GM21529 (cell line): ENCODE measurements at regions not wholly inside any gene's neighbourhood (a gene's known extent, or its start where the extent isn't known, plus 50 kb on each side); places are given as distances from the start of the nearest gene placed in this dataset.
"Not testable (repeated sequence)": the region's sequence is repeated elsewhere in the genome, so short reads cannot be mapped to it uniquely, and the experiment has no call there.

ENCODE experiments used
- ATAC-seq: cut with Tn5 transposase; IDR thresholded peaks from one replicate; pipeline ENCODE4 v1.9.1; 2021; ENCODE audit not compliant: unreplicated experiment

GRCh38 chr1:115456441-115456961 is 118.5 kb upstream of the NGF start:
- ATAC-seq: no peak

GRCh38 chr1:115454837-115455511 is 116.9 kb upstream of the NGF start:
- no peak for ATAC-seq

GRCh38 chr1:115453666-115454065 is 115.6 kb upstream of the NGF start:
- ATAC-seq: no peak

- ATAC-seq: no peak
Observed at GRCh38 chr1:115452600-115453329, 114.7 kb upstream of the NGF start.

- no peak for ATAC-seq
Observed at GRCh38 chr1:115450501-115451040, 112.5 kb upstream of the NGF start.

GRCh38 chr1:115448282-115449044 is 110.4 kb upstream of the NGF start:
- no peak for ATAC-seq

GRCh38 chr1:115447672-115448071 is 109.6 kb upstream of the NGF start:
- no peak for ATAC-seq

- no peak for ATAC-seq
Observed at GRCh38 chr1:115445090-115445489, 107.0 kb upstream of the NGF start.

GRCh38 chr1:115440733-115441132 is 102.7 kb upstream of the NGF start:
- ATAC-seq: no peak

- not testable (repeated sequence) for ATAC-seq
Observed at GRCh38 chr1:115439520-115439919, 101.5 kb upstream of the NGF start.

GRCh38 chr1:115437196-115437595 is 99.1 kb upstream of the NGF start:
- no peak for ATAC-seq

- no peak for ATAC-seq
Observed at GRCh38 chr1:115436596-115436995, 98.5 kb upstream of the NGF start.

- no peak for ATAC-seq
Observed at GRCh38 chr1:115433483-115433882, 95.4 kb upstream of the NGF start.

- ATAC-seq: no peak
Observed at GRCh38 chr1:115432061-115432460, 94.0 kb upstream of the NGF start.

GRCh38 chr1:115430441-115431158 is 92.6 kb upstream of the NGF start:
- ATAC-seq: no peak

GRCh38 chr1:115429884-115430283 is 91.8 kb upstream of the NGF start:
- no peak for ATAC-seq

- ATAC-seq: no peak
Observed at GRCh38 chr1:115429241-115429640, 91.2 kb upstream of the NGF start.

- ATAC-seq: no peak
Observed at GRCh38 chr1:115428676-115429075, 90.6 kb upstream of the NGF start.

GRCh38 chr1:115428256-115428655 is 90.2 kb upstream of the NGF start:
- ATAC-seq: no peak

GRCh38 chr1:115426956-115427355 is 88.9 kb upstream of the NGF start:
- no peak for ATAC-seq
